ENCODE measurements at regions not wholly inside any gene's neighbourhood (a gene's known extent, or its start where the extent isn't known, plus 50 kb on each side); places are given as distances from the start of the nearest gene placed in this dataset.
"Not testable (repeated sequence)": the region's sequence is repeated elsewhere in the genome, so short reads cannot be mapped to it uniquely, and the experiment has no call there.

DNA sequence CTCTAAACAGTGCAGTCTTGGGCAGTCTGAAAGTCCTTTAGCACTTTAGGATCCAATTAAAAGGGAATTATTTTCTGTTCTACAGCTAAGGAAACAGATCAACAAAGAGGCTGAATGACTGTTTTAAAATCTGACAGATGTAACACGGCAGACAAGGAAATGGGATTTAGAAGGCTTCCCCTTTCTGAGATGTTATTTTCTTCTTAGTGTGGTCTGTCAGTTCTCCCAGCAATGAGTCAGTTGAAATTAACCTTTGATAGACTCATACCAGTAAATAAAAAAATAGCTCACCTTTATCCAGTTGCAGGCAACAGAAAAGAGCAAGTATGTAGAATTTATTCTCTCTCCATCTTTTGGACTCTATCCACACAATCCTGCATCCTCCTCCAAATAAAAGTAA lies 98.1 kb downstream of the NEDD1 start:
- FAIRE-seq = no peak
- DNase-seq (ENCODE audit: low spot score in 2 of 2) = no peak

DNA sequence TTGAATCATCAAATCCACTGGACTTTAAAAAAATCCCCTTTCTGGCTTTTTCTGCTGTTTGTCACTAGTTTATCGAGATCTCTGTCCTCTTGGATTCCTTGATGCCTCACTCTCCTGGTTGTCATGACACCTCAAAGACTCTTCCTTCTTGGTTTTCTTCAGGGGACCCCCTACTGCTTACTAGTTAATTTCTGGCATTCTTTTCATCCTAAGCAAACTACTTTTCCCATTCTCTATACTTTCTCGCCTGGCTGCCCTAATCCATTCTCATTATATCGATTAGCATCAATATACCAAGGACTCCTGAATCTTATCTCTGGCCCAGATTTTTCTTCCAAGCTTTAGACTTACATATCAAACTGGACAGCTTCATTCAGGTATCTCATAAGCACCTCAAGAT lies 98.6 kb downstream of the NEDD1 start:
- no peak for FAIRE-seq
- DNase-seq (ENCODE audit: low spot score in 2 of 2) = no peak

DNA sequence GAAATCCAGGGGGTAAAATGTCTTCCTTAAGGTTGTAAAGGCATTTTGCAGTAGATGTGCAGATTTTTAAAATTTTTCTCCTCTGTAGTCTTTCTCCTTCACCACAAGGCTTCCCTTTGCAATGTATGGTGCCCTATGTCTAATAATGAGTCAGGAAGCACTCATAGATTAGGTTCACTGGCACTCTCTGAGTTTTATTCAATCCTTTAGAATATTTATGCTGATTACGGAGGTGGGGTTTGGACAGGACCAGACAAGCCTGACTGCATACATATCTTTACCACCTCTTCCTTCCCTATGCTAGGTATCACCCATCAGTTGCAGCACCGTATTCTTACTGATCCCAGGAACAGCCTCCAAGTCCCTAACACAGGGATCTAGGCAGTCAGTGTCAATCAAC lies 99.5 kb downstream of the NEDD1 start:
- FAIRE-seq = no peak
- no peak for DNase-seq (ENCODE audit: low spot score in 2 of 2)

DNA sequence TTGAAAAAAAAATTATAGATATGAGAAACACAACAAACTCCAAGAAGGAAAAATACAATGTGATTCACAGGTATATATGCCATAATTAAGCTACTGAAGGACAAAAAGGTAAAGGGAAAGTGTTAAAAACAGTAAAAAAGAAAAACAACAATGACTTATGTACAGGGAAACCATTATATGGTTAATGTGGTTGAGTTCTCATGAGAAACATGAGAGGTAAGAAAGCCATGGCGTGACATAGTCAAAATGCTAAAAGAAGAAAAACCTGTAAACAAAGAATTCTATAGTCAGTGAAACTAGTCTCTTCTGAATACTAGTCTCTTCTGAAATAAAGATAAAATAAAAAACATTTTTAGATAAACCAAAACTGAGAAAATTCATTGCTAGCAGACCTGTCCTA lies 109.1 kb downstream of the NEDD1 start:
- DNase-seq (ENCODE audit: low spot score in 2 of 2) (no peak), FAIRE-seq (no peak)

DNA sequence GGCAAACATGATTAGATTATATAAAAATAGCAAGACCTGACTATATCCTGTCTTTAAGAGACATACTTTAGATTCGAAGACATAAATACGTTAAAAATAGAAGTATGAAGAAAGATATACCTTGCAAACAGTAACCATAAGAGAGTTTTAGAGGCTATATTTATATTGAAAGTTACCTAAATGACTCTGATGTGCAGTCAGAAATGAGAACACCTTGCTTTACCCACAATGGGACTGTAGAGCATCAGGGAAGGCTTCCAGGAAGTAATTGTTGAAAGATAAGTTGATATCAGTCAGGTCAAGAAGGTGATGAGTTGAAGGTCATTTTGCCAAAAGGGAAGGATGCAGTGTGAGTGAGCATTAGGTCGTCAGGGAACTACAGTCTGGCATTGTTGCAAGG lies 110.2 kb downstream of the NEDD1 start:
- DNase-seq (ENCODE audit: low spot score in 2 of 2) (no peak), FAIRE-seq (no peak)

DNA sequence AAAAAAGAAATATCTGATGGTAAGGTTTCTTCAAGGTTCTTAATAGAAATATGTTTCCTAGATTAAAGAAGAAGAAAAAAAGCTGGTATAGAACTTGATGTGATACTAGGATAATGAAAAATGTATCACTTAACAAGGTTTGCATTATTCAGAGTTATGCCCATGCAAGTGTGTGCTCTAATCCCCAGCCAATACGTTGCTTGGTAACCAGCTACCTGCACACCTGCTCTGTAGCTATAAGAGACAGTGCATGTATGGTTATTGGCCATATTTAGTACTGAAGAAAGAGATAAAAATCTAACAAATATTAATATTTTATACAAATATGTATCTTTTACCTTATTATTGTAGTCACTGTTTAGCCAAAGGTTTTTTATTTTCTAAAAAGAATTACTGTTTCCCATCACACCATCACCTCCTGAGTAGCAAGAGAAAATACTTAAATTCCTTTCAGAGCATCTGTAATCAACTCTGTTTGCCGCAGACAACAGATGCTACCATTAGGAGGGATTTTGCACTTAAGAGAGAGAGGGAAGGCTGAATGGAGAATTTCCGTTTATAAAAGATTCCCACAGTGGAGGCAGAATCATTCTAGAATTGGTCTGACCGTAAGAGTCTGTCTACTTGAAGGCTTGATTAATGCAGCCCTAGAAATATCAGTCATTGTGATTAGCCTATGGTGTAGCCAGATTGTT lies 115.6 kb downstream of the NEDD1 start:
- FAIRE-seq (no peak), DNase-seq (ENCODE audit: low spot score in 2 of 2) (no peak)

DNA sequence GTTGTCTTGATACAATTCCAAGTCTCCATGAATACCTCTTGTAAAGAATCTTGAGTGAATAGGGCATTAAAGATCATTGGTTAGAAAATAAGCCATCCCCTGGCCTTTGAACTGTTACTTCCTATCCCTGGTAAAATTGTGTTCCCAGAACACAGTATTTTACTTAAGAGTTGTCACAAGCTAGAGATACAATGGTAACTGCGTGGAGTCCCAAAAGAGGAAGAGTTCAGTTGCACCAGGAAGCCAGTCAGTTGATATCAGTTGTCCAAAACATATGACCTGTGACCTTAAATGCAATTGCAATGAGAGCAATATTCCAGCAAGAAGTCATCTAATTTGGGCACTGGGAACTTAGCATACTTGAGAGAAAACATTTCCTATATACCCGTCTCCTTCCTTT lies 117.3 kb downstream of the NEDD1 start:
- DNase-seq (ENCODE audit: low spot score in 2 of 2) (no peak), FAIRE-seq (no peak)

DNA sequence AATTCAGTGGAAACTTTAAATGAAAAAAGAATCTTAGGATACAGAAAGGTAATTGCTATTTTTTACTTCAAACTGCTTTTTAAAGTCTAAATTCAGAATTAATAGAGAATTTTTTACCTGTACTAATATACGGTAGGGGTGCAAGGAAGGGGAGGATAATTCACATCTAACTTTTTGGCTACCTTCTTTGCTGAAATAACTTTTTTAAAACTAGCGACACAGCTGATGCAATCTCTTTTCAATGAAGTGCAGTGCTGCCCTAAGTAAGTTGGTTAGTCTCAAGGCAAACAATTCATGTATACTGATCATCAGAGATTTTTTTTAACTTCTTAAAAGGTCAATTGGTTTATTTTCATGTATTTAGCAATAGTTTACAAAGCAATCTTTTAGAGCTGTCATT lies 119.8 kb downstream of the NEDD1 start:
- no peak for FAIRE-seq
- no peak for DNase-seq (ENCODE audit: low spot score in 2 of 2)

DNA sequence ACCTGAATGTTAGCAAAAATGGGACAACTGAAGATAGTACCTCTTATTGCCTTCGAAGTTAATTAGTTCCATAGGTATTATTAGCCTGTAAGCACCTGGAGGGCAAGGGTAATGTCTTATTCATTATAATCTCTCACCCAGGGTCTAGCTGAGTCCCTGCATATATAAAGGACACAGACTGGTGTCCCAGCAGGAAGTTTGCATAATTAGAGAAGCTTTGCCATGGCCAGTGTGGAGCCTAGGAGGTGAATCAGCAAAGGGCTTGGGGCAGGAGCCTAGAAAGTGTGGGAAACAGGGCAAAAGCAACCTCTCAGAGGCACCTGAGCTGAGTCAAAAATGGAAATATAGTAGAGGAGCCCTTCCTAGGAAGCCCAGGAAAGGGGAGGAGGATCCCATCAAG lies 120.4 kb downstream of the NEDD1 start:
- no peak for DNase-seq (ENCODE audit: low spot score in 2 of 2)

DNA sequence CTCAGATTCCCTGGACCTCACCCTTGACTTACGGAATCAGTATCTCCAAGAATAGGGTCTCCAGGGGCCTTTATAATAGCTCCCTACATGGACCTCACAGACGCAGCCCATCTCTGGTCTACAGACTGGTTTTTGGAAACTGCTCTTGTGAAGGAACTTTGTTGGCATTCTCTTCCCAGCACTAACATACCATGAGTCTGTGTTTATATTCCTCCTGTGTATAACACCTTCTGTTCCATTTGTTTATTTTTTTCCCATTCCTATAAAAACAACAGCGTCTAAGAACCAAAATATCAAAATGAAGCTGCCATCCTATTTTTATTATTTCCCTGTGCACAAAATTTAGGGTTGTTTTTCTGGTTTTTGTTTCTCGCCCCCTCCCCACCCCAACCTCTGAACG lies 131.1 kb downstream of the NEDD1 start:
- no peak for DNase-seq (ENCODE audit: low spot score in 2 of 2)
- FAIRE-seq = no peak

More for the DNA sequence above, 120.4 kb downstream of the NEDD1 start:
- no peak for FAIRE-seq

DNA sequence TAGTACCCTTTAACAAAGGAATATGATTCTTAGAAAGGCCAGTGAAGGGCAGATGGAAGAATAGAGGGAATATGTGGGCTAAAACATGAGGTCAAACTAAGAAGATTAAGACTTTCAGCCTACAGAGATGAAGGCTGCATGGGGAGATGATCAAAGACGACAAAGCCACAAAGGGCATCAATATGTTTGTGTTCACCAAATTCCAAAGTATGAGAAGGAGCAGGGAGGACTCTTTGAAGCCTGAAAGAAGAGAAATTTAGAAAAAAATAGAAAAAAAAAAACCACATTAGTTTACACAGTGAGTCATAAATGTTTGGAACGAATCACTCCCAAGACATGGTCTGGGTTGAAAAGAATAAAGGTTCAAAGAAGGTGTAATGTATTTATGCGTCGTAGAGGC lies 131.8 kb downstream of the NEDD1 start:
- DNase-seq (ENCODE audit: low spot score in 2 of 2) (no peak), FAIRE-seq (no peak)

DNA sequence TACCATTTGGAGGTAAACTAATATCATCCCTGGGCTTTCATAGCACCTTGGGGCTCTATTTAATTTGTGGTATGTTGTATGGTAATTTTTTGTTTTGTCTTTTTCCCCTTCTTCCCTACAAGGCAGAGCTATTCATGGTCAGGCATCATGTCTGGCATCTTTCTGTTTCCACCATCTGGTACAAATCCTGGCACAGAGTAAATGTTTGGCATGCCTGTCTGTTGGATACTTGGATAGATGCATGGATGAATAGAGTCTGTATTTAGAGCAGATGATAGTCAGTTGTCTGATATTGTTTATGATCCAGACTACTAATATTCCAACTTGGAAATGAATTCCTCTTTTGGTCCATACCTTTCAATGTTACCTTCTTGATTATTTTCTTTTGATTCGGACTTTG lies 139.8 kb downstream of the NEDD1 start:
- DNase-seq (ENCODE audit: low spot score in 2 of 2) = no peak

DNA sequence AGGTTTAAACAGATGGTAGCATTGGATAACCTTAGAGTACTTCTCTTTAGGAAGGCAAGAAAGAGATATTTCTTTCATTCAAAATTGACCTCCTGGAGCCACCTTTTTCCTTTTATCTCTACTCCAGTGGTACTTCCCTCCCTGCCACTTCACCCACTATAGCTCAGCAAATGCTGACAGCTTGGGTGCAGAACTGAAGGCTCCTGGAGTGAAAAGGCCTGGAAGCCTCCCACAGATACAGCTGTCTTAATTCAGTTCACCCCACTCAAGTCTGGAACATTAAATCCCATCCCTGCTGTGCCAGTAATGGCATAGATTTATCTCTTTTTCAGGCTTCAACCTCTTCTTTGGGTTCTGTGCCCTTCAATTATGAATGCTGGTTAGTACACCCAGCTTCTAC lies 140.3 kb downstream of the NEDD1 start:
- DNase-seq (ENCODE audit: low spot score in 2 of 2) (no peak), FAIRE-seq (no peak)

More for the DNA sequence above, 139.8 kb downstream of the NEDD1 start:
- no peak for FAIRE-seq

DNA sequence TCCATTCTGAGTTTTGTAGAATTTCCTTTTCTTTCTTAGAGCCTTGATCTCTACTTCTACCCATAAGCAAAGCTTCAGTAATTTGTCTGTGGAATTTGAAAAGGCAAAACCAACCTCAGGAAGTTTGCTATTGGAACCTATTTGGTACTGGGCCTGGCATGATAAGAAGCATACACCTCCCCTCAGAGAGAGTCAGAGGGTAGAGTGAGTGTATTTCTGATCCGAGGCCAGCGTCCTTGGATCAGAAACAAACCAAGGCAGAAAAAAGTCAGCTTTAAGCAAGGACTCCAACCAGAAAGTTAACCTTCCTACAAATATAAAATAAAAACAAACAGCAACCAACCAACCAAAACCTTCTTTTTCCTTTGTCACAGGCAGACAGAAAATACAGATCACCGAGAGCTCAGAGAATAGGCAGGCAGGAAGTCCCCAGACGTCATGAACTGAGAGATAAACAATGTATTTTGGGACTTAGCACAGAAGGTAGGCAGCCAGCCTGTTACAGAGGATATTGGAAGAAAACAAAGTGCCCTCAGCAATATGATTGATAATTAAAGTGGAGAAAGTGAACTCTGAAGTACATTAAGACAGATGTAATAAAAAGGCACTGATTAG lies 141.5 kb downstream of the NEDD1 start:
- FAIRE-seq (no peak), DNase-seq (ENCODE audit: low spot score in 2 of 2) (no peak)

DNA sequence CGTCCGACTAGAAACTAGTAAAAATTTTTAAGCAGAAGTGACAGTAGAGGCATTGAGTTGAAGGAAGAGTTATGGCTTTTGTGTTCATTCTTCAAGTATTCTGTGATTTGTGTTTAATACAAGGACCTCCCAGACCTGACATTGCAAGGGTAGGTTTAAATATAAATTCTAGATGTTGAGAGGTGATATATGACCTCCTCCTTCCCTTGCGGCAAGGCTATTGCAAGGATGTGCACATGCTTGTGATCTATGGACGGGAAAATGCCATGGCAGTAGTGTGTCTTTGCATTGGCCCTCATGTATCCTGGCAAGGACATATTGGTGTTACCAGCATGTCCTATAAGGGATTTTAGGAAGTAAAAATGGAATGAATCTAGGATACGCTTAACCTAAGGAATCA lies 143.5 kb downstream of the NEDD1 start:
- DNase-seq (ENCODE audit: low spot score in 2 of 2) (no peak), FAIRE-seq (no peak)

DNA sequence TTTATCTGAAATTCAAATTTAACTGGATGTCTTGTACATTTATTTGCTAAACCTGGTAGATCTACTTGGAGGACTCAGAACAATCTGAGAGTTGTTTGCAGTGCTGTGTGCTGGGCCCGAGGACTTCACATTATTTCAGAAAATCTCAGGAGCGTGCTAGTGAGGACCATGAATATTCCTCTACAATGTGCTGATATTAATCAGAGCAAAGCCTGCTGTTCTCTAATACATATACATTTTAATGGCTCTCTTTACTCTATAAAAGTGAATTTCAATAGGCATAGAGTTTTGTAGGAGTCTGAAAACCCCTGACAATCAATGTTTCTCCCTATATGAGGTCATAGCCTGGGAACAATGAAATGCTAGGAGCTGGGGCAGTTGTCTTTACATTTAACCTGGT lies 144.3 kb downstream of the NEDD1 start:
- no peak for FAIRE-seq
- DNase-seq (ENCODE audit: low spot score in 2 of 2) = no peak

DNA sequence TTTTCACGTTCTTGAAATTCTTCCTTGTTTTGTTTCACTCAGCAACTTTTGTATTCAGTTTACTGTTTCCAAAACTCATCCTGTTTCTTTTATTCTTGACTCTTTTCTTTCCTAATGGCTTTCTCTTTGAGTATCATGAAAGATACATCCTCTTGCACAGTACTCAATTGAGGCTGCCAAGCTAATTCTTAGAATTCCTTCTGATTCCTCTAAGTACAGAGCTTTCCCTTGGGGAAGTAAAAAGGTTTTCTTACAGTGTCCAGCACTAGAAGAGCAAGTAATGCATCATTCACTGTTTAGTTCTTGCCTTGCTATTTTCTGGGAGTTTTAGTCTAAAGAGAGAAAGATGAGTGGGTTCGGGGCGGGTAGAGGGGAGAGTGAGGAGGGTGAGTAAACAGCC lies 154.1 kb downstream of the NEDD1 start:
- no peak for DNase-seq (ENCODE audit: low spot score in 2 of 2)
- no peak for FAIRE-seq

DNA sequence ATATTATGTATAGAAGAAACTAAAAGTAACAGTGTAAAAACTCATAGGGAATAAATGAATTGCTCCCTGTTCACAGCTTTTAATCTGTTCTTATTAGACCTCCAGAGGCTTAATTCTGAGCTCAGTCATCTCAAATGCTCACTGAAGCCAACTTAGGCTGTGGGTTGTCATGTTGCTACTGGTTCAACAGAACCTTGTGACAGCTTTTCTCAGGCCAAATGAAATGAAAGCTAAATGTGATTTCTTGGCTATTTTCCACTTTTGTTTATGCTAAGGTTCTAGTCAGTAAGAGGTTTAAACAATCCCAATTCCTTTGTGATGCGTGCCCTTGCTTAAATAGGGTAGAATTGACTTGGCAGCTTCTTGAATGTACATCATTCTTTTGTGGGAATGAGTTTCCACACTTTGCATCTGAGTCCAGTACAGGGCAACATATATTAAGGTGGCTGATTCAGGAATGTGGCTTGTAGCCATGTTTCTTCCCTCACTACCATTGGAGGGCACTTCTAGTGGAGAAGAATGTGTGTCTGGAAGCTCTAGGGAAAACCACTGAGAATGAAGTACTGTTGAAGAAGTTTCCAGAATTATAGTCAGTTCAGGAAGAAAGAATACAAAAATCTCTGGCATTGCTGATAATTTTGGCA lies 156.4 kb downstream of the NEDD1 start:
- DNase-seq (ENCODE audit: low spot score in 2 of 2) = no peak
- FAIRE-seq = no peak

DNA sequence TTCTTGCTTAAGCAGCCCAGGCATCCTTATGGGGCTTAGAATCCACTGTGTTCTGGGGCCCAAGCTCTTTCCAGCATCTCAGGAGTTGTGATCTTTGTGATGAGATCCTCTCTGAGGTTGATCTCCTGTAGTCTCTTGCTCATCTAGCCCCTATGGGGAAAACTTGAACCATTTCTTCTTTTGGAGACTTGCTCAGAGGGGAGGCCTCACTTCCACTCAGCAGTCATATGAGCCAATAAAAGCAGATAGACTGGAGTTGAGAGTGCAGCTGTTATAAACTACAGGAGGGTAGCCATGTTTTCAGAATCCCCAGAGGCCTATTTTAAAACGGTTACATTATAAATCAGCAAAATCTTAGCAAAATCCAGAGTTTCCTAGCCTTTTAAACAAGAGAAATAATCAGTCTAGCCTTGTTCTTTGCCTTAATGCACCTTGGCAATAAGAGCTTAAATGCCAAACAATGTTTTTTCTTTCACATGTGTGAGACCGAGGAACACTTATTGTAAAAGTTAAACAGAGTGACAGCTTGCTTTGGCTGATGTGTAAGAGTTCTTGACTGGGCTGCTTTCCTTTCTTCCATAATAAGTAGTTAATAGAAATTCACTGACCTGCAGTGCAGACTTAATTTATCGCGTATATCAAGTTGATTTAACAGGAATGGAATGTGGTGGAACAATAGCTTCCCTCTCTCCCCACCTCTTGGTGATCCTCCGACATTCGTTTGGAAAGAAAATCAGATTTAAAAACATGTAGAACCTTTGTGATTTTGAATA lies 168.3 kb downstream of the NEDD1 start:
- FAIRE-seq (no peak), DNase-seq (ENCODE audit: low spot score in 2 of 2) (no peak)

DNA sequence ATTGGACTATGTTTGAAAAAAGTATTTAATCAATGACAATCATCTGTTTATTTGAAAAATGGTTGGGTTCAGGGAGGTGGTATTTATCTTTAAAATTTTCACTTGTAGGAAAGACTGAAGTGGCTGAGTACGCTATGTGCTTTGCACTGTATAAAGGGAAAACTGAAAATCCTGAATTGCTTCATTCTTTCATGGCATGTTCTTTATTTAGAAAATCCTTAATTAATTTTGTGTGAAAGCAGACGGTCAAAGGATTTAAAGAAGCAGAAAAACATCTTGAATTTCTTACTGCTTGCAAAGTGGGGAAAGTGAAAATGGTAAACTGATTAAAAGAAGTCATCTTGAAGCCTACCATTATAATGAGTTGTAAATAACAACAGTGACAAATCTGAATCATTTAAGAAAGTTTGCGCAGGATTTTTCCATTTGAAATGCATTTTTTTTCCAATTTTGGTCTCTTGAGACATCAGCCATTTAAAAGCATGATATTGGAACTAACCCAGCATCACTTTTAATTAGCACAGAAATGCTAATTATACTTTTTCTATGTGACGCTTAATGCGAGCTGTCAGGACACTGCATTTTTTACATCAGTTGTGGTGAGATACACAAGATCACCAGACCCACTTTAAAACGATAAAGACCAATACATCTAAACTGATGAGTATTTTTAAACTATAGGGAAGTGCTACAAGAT lies 169.0 kb downstream of the NEDD1 start:
- no peak for FAIRE-seq

DNA sequence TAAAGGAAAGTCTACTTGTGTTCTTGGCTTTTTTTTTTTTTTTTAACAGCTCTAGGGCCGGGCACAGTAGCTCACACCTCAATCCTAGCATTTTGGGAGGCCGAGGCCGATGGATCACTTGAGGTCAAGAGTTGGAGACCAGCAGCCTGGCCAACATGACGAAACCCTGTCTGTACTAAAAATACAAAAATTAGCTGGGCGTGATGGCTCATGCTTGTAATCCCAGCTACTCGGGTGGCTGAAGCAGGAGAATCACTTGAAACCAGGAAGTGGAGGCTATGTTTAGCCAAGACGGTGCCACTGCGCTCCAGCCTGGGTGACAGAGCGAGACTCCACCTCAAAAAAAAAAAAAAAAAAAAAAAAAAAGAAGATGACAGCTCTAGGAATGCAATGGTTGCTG lies 169.9 kb downstream of the NEDD1 start:
- not testable (repeated sequence) for FAIRE-seq; DNase-seq (ENCODE audit: low spot score in 2 of 2)

More for the DNA sequence above, 169.0 kb downstream of the NEDD1 start:
- no peak for DNase-seq (ENCODE audit: low spot score in 2 of 2)

Data from frontal cortex (tissue), 3 donors.